GM10248 (cell line): ENCODE measurements at regions not wholly inside any gene's neighbourhood (a gene's known extent, or its start where the extent isn't known, plus 50 kb on each side); places are given as distances from the start of the nearest gene placed in this dataset.

Experiments used
- CTCF ChIA-PET: fragments of 300-600 bp; sonication (Branson Sonifier 250); formaldehyde crosslinking; extraction: SDS; loops from one replicate; lab custom pipeline; 2021; ENCODE audit warnings: antibody characterized with exemption; lab: Yijun Ruan, JAX
- POLR2A ChIA-PET: fragments of 350-650 bp; sonication (Branson Sonifier 250); formaldehyde crosslinking; extraction: SDS; loops from one replicate; lab custom pipeline; 2020; ENCODE audit warnings: antibody characterized with exemption; lab: Yijun Ruan, JAX
- DNase-seq: peaks from one replicate; pipeline ENCODE4 v3.0.0; 2012; ENCODE audit errors: extremely low spot score
- CTCF ChIP-seq: IDR thresholded peaks from 2 replicates; pipeline ENCODE4 v1.5.1; 2012; ENCODE audit warnings: mild to moderate bottlenecking, low read depth; ENCODE audit errors: extremely low read depth, missing control alignments, control extremely low read depth

DNA sequence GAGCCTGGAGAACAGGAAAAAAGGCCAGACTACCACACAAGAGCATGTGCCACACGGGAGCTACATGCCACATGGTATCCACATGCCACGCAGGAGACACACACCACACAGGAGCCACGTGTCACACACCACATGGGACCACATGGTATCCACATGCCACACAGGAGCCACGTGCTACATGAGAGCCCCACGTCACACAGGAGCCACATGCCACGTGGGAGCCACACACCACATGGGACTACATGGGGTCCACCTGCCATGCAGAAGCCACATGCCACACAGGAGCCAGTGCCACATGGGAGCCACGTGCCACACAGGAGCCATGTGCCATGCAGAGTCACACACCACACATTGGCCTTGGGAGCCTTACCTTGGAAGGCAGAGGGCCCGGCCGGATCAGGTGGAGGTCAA lies 244.4 kb upstream of the PPP2R2D start:
- ChIA-PET POLR2A (no interaction called here), CTCF (no interaction called here)
- DNase-seq: no peak
- no peak for TF ChIP-seq CTCF

DNA sequence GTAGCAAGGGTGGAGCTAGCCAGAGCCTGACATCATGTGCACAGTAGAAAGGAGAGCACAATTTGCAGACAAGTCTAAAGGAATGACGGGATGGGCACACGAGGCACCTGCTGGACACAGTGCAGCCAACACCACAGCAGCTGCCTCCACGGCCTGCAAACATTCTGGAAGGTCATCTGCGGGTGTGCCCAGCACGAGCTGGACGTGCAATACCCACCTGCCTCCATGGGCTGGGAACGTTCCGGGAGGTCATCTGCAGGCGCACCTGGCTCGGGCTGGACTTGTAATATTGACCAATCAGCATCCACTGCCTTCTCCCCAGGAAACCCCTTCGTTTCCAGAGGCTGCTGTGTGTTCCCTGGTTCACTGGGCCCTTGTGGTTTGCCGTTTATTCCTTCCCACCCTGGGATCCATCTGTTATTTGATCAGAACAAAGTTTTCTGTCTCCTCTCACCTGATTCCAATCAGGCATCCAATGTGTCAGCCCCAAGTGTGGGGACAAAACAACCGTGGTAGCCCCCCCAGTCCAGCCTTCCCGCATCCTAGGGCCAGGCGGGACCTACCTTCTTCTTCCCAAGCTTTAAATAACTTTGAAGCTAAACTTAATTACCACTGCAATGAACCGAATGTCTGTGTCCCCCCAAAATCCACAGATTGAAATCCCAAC lies 243.4 kb upstream of the PPP2R2D start:
- DNase-seq: no peak
- no peak for TF ChIP-seq CTCF
- ChIA-PET CTCF (no interaction called here), POLR2A (no interaction called here)

GRCh38 chr10:131657985-131658330 lies 242.8 kb upstream of the PPP2R2D start:
- ChIA-PET POLR2A (no interaction called here), CTCF (no interaction called here)
- TF ChIP-seq CTCF: no peak
- no peak for DNase-seq

DNA sequence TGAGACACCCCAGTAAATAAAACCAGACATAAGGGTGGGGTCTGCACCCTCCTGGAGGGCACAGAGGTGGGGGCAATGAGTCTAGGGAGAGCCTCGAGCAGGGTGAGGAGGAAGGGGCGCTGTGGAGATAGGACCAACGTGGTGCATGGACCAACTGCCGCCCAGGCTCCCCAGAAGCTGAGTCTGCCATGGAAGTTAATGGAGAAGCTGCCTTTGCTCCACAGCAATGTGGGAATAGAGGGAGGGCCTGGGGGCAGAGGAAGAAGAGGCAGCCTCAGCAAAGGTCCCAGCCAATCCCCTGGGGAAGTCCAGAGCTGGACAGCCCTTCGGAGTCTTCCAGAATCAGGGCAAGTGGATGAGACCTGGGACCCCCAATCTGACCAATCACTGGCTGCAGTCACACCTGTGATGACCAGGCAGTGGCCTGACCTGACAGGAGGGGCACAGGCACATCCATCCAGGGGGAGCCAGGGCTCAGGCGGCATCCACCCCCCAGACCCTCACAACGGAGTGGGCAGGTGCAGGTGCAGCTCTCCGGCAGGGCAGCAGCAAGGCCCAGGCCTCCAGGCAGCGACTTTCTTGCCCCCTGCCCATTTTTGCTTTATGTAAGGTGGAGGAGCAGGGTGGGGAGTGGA lies 242.2 kb upstream of the PPP2R2D start:
- CTCF ChIA-PET: no interaction called here
- TF ChIP-seq CTCF: no peak

DNA sequence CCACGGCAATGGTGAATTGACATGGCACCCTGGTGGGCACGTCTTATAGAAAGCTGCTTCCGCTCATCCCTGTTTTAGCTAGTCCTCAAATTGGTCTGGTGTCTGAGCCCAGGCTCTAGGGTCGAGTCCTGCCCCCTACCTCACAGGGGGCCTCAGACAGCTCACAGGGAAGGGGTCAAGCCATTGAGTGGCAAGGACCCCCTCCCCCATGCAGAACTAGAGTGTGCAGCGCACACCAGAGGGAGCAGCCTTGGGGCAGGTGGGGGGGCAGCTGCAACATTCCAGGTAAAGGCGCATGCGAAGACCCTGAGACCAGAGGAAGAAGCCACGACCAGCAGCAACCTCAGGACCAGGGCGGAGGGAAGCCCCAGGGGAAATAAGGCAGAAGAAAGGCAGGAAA lies 240.4 kb upstream of the PPP2R2D start:
- ChIA-PET CTCF (interaction anchor here (0.8 kb wide), 1 partner anchor 8 kb away, joined by 3 read pairs; no protein-coding TSS in a partner anchor), POLR2A (no interaction called here)
- no peak for TF ChIP-seq CTCF
- no peak for DNase-seq

More for the DNA sequence above, 242.2 kb upstream of the PPP2R2D start:
- no peak for DNase-seq
- POLR2A ChIA-PET: no interaction called here

DNA sequence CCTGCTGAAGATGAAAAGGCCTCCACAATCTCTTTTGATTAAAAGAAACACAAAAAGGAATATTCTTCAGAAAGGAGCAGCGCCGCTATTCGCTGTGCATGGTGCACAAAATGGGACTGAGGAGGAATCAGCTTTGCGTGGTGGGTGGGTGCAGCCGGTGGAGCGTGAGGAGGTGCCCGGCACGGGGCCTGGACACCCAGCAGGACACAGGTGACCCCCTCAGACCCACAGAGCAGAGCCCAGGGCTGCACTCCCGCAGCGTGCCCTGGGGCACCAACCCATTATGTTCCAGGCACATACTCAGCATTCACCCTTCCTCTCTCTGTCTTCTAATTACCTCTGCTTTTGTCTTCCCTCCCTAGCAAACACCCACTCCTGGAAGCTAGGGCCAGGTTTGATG lies 238.0 kb upstream of the PPP2R2D start:
- POLR2A ChIA-PET: no interaction called here
- CTCF ChIA-PET: no interaction called here
- no peak for DNase-seq
- TF ChIP-seq CTCF: no peak
